GM12878 (cell line): ENCODE measurements at regions not wholly inside any gene's neighbourhood (a gene's known extent, or its start where the extent isn't known, plus 50 kb on each side); places are given as distances from the start of the nearest gene placed in this dataset.

Experiments used
- ATAC-seq: fragments of 200-7000 bp; cut with Tn5 transposase; 3 replicates; pipeline ENCODE4 v1.9.1; 2020; ENCODE audit warnings: mild to moderate bottlenecking, moderate library complexity
- BruUV-seq: library from RNA; stranded (reverse); fragments of 400-500 nt; replicated peaks from 2 replicates; lab custom pipeline; 2021; lab: Mats Ljungman, UMichigan
- CTCF ChIA-PET: fragments of 300-600 bp; sonication (Branson Sonifier 250); formaldehyde crosslinking; extraction: SDS; loops from one replicate; lab custom pipeline; 2021; ENCODE audit warnings: inconsistent platforms; lab: Yijun Ruan, JAX
- POLR2A ChIA-PET: fragments of 350-600 bp; formaldehyde crosslinking; extraction: SDS; loops from one replicate; lab custom pipeline; 2021; ENCODE audit warnings: inconsistent platforms; lab: Charles Lee
- RAD21 ChIA-PET: fragments of 300-600 bp; sonication (Branson Sonifier 250); formaldehyde crosslinking; loops from one replicate; lab custom pipeline; 2023; ENCODE audit warnings: antibody characterized with exemption; ENCODE audit not compliant: unreplicated experiment; lab: Charles Lee
- SMC1A ChIA-PET: fragments of 300-600 bp; sonication (Branson Sonifier 250); formaldehyde crosslinking; loops from one replicate; lab custom pipeline; 2023; ENCODE audit not compliant: unreplicated experiment, uncharacterized antibody; lab: Charles Lee
- DNase-seq: peaks from one replicate; pipeline ENCODE4 v3.0.0-alpha.2; 2011; ENCODE audit warnings: low read depth, low spot score
- FAIRE-seq: peaks from 3 replicates; lab custom pipeline; 2011; peaks lifted over from hg19 to GRCh38; lab: Jason Lieb, UNC
- H2AFZ ChIP-seq: 2 replicates; pipeline ENCODE4 v1.6.0; 2011; ENCODE audit warnings: low read depth, low read length, control low read depth; ENCODE audit not compliant: control insufficient read depth
- H3K27ac ChIP-seq: 2 replicates; pipeline ENCODE4 v1.5.1; 2011; ENCODE audit warnings: control low read depth; ENCODE audit not compliant: control insufficient read depth, insufficient read depth
- H3K27me3 ChIP-seq, 2 experiments: replicated peaks in 1 of 2; 2 replicates each; pipeline versions ENCODE4 v1.6.0 to v1.6.1; 2011; ENCODE audit warnings: low read length in 1 of 2; ENCODE audit not compliant: control insufficient read depth in 2 of 2, insufficient read depth in 2 of 2
- H3K36me3 ChIP-seq, 2 experiments: 2 replicates each; pipeline ENCODE4 v1.5.1; 2011; ENCODE audit warnings: low read length in 1 of 2; ENCODE audit not compliant: control insufficient read depth in 2 of 2, insufficient read depth in 2 of 2
- H3K4me1 ChIP-seq: 2 replicates; pipeline ENCODE4 v1.6.1; 2011; ENCODE audit warnings: mild to moderate bottlenecking, low read length, moderate library complexity, mixed read lengths; ENCODE audit not compliant: control insufficient read depth, insufficient read depth
- H3K4me2 ChIP-seq: 2 replicates; pipeline ENCODE4 v1.6.0; 2011; ENCODE audit warnings: control low read depth; ENCODE audit not compliant: control insufficient read depth, insufficient read depth
- H3K4me3 ChIP-seq: fragments of 200-600 bp; sonication (generic); 2 replicates; pipeline ENCODE4 v1.5.1; 2016
- H3K79me2 ChIP-seq: 2 replicates; pipeline ENCODE4 v1.6.0; 2011; ENCODE audit warnings: low read length; ENCODE audit not compliant: control insufficient read depth, insufficient read depth
- H3K9ac ChIP-seq: 2 replicates; pipeline ENCODE4 v1.8.0; 2011; ENCODE audit warnings: low read length, control low read depth, mixed read lengths; ENCODE audit not compliant: control insufficient read depth, insufficient read depth
- H3K9me3 ChIP-seq: replicated peaks from 3 replicates; pipeline ENCODE4 v1.5.1; 2011; ENCODE audit warnings: mild to moderate bottlenecking, low read length; ENCODE audit not compliant: control insufficient read depth, insufficient read depth
- H4K20me1 ChIP-seq: 2 replicates; pipeline ENCODE4 v1.6.0; 2011; ENCODE audit not compliant: control insufficient read depth, insufficient read depth
- BACH1 ChIP-seq: fragments of 450-650 bp; IDR thresholded peaks from 2 replicates; pipeline ENCODE4 v1.6.1; 2017; ENCODE audit warnings: mild to moderate bottlenecking, borderline replicate concordance
- FOXM1 ChIP-seq: IDR thresholded peaks from 2 replicates; pipeline ENCODE4 v1.6.1; 2012; ENCODE audit warnings: low read depth, mild to moderate bottlenecking, inconsistent platforms, low read length, moderate library complexity
- MYB ChIP-seq: fragments of 150-350 bp; IDR thresholded peaks from 2 replicates; pipeline ENCODE4 v1.6.1; 2014; ENCODE audit warnings: mild to moderate bottlenecking, low read depth, low read length, borderline replicate concordance
- NBN ChIP-seq: fragments of 450-650 bp; IDR thresholded peaks from 2 replicates; pipeline ENCODE4 v1.6.1; 2016
- POLR2A ChIP-seq: IDR thresholded peaks from 2 replicates; pipeline ENCODE4 v1.6.1; 2011; ENCODE audit warnings: low read depth, mild to moderate bottlenecking, low read length
- RAD21 ChIP-seq: IDR thresholded peaks from 2 replicates; pipeline ENCODE4 v1.6.1; 2011; ENCODE audit warnings: mild to moderate bottlenecking, low read depth, low read length, moderate library complexity; ENCODE audit not compliant: insufficient read depth
- SREBF1 ChIP-seq: IDR thresholded peaks from 2 replicates; pipeline ENCODE4 v1.6.1; 2012; ENCODE audit warnings: mild to moderate bottlenecking, low read length
- TCF3 ChIP-seq: IDR thresholded peaks from 2 replicates; pipeline ENCODE4 v1.6.1; 2012; ENCODE audit warnings: low read depth, mild to moderate bottlenecking, low read length, borderline replicate concordance; ENCODE audit not compliant: insufficient read depth
- YY1 ChIP-seq: IDR thresholded peaks from 2 replicates; pipeline ENCODE4 v1.6.1; 2011; ENCODE audit warnings: low read depth, mild to moderate bottlenecking, low read length
- ZSCAN29 ChIP-seq: fragments of 450-650 bp; IDR thresholded peaks from 2 replicates; pipeline ENCODE4 v1.6.1; 2017; ENCODE audit warnings: mild to moderate bottlenecking, moderate library complexity
- WGBS: methylation state at CpG from one replicate; pipeline ENCODE4 v1.1.6; 2016; ENCODE audit warnings: low lambda C conversion rate; ENCODE audit not compliant: insufficient replicate concordance, insufficient coverage; ENCODE audit errors: missing lambda C conversion rate; 5-methylcytosine and 5-hydroxymethylcytosine counted together
- in situ Hi-C: fragments of 300-500 bp; cut with MboI; formaldehyde crosslinking; loops from 9 replicates; pipeline ENCODE4 v1.14.3; 2018; ENCODE audit warnings: mixed read lengths
- intact Hi-C: fragments of 100-400 bp; cut with micrococcal nuclease; formaldehyde crosslinking; loops from one replicate; pipeline ENCODE4 v1.14.2; 2022; ENCODE audit not compliant: unreplicated experiment
- TF ChIP-seq, protein P1 (sequence below): fragments of 450-650 bp; IDR thresholded peaks from 2 replicates; pipeline ENCODE4 v1.6.1; 2017; ENCODE audit warnings: mild to moderate bottlenecking, moderate library complexity
- TF ChIP-seq, protein P2 (sequence below): IDR thresholded peaks from 2 replicates; pipeline ENCODE4 v1.6.1; 2012; ENCODE audit warnings: mild to moderate bottlenecking, low read depth, low read length
- TF ChIP-seq, protein P3 (sequence below): fragments of 150-350 bp; IDR thresholded peaks from 2 replicates; pipeline ENCODE4 v1.6.1; 2016; ENCODE audit warnings: low read depth, low read length
- TF ChIP-seq, protein P4 (sequence below): fragments of 450-650 bp; IDR thresholded peaks from 2 replicates; pipeline ENCODE4 v1.6.1; 2014; ENCODE audit warnings: mild to moderate bottlenecking

DNA sequence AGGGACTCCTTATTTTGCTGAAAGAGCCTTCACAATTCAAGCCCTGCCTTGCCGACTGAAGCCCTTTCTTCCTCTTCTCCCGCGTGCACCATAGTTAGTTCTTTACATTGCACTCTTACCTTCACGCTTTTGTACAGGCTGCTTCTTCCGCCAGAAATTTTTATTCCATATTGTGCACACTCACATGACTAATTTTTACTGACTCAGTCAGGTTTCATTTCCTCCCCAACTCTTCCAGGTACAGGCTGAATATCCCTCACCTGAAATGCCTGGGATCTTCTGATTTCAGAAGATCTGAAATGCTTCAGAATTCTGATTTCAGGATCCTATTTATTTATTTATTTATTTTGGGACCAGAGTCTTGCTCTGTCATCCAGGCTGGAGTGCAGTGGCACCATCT lies 172.8 kb downstream of the ZNF281 start:
- ChIA-PET SMC1A (interaction anchor here (2.9 kb wide), 1 partner anchor 11 kb away, joined by 10 read pairs; no protein-coding TSS in a partner anchor), CTCF (interaction anchor here (1.3 kb wide), 1 partner anchor 44 kb away, joined by 3 read pairs; no protein-coding TSS in a partner anchor), POLR2A (no interaction called here), RAD21 (no interaction called here)
- no peak overlapping the region for H3K27ac ChIP-seq
- no peaks in the 10 kb centered on the region for H4K20me1 ChIP-seq
- 66% methylated on average over 5 of the region's 5 CpGs for WGBS
- H3K9me3 ChIP-seq: no peaks in the 10 kb centered on the region
- no peaks in the 10 kb centered on the region for H3K36me3 ChIP-seq
- no peak overlapping the region for H3K9ac ChIP-seq
- FAIRE-seq (no peak), ATAC-seq (no peak), DNase-seq (no peak)
- H3K4me1 ChIP-seq: no peaks in the 10 kb centered on the region
- H3K4me3 ChIP-seq: no peak overlapping the region
- no TSS peak for BruUV-seq
- no peaks in the 10 kb centered on the region for H3K79me2 ChIP-seq
- no peak overlapping the region for H3K4me2 ChIP-seq
- no peak overlapping the region for H2AFZ ChIP-seq
- peaks cover 0 to under 1% of the 10 kb centered on the region in 2 experiments; a peak in 3 of 4 replicates for H3K27me3 ChIP-seq
- in situ Hi-C loops (no loop called here), intact Hi-C loops (no loop called here)
- TF ChIP-seq, protein P1, sequence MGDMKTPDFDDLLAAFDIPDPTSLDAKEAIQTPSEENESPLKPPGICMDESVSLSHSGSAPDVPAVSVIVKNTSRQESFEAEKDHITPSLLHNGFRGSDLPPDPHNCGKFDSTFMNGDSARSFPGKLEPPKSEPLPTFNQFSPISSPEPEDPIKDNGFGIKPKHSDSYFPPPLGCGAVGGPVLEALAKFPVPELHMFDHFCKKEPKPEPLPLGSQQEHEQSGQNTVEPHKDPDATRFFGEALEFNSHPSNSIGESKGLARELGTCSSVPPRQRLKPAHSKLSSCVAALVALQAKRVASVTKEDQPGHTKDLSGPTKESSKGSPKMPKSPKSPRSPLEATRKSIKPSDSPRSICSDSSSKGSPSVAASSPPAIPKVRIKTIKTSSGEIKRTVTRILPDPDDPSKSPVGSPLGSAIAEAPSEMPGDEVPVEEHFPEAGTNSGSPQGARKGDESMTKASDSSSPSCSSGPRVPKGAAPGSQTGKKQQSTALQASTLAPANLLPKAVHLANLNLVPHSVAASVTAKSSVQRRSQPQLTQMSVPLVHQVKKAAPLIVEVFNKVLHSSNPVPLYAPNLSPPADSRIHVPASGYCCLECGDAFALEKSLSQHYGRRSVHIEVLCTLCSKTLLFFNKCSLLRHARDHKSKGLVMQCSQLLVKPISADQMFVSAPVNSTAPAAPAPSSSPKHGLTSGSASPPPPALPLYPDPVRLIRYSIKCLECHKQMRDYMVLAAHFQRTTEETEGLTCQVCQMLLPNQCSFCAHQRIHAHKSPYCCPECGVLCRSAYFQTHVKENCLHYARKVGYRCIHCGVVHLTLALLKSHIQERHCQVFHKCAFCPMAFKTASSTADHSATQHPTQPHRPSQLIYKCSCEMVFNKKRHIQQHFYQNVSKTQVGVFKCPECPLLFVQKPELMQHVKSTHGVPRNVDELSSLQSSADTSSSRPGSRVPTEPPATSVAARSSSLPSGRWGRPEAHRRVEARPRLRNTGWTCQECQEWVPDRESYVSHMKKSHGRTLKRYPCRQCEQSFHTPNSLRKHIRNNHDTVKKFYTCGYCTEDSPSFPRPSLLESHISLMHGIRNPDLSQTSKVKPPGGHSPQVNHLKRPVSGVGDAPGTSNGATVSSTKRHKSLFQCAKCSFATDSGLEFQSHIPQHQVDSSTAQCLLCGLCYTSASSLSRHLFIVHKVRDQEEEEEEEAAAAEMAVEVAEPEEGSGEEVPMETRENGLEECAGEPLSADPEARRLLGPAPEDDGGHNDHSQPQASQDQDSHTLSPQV: no peak
- TF ChIP-seq POLR2A: no peak
- no peak for TF ChIP-seq MYB
- TF ChIP-seq, protein P2, sequence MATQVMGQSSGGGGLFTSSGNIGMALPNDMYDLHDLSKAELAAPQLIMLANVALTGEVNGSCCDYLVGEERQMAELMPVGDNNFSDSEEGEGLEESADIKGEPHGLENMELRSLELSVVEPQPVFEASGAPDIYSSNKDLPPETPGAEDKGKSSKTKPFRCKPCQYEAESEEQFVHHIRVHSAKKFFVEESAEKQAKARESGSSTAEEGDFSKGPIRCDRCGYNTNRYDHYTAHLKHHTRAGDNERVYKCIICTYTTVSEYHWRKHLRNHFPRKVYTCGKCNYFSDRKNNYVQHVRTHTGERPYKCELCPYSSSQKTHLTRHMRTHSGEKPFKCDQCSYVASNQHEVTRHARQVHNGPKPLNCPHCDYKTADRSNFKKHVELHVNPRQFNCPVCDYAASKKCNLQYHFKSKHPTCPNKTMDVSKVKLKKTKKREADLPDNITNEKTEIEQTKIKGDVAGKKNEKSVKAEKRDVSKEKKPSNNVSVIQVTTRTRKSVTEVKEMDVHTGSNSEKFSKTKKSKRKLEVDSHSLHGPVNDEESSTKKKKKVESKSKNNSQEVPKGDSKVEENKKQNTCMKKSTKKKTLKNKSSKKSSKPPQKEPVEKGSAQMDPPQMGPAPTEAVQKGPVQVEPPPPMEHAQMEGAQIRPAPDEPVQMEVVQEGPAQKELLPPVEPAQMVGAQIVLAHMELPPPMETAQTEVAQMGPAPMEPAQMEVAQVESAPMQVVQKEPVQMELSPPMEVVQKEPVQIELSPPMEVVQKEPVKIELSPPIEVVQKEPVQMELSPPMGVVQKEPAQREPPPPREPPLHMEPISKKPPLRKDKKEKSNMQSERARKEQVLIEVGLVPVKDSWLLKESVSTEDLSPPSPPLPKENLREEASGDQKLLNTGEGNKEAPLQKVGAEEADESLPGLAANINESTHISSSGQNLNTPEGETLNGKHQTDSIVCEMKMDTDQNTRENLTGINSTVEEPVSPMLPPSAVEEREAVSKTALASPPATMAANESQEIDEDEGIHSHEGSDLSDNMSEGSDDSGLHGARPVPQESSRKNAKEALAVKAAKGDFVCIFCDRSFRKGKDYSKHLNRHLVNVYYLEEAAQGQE: no peak
- TF ChIP-seq, protein P3, sequence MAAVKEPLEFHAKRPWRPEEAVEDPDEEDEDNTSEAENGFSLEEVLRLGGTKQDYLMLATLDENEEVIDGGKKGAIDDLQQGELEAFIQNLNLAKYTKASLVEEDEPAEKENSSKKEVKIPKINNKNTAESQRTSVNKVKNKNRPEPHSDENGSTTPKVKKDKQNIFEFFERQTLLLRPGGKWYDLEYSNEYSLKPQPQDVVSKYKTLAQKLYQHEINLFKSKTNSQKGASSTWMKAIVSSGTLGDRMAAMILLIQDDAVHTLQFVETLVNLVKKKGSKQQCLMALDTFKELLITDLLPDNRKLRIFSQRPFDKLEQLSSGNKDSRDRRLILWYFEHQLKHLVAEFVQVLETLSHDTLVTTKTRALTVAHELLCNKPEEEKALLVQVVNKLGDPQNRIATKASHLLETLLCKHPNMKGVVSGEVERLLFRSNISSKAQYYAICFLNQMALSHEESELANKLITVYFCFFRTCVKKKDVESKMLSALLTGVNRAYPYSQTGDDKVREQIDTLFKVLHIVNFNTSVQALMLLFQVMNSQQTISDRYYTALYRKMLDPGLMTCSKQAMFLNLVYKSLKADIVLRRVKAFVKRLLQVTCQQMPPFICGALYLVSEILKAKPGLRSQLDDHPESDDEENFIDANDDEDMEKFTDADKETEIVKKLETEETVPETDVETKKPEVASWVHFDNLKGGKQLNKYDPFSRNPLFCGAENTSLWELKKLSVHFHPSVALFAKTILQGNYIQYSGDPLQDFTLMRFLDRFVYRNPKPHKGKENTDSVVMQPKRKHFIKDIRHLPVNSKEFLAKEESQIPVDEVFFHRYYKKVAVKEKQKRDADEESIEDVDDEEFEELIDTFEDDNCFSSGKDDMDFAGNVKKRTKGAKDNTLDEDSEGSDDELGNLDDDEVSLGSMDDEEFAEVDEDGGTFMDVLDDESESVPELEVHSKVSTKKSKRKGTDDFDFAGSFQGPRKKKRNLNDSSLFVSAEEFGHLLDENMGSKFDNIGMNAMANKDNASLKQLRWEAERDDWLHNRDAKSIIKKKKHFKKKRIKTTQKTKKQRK: no peak
- TF ChIP-seq, protein P4, sequence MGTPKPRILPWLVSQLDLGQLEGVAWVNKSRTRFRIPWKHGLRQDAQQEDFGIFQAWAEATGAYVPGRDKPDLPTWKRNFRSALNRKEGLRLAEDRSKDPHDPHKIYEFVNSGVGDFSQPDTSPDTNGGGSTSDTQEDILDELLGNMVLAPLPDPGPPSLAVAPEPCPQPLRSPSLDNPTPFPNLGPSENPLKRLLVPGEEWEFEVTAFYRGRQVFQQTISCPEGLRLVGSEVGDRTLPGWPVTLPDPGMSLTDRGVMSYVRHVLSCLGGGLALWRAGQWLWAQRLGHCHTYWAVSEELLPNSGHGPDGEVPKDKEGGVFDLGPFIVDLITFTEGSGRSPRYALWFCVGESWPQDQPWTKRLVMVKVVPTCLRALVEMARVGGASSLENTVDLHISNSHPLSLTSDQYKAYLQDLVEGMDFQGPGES: no peak
- TF ChIP-seq TCF3: no peak
- no peak for TF ChIP-seq RAD21
- TF ChIP-seq YY1: no peak
- TF ChIP-seq FOXM1: no peak
- TF ChIP-seq SREBF1: no peak
- no peak for TF ChIP-seq ZSCAN29
- TF ChIP-seq NBN: no peak
- TF ChIP-seq BACH1: no peak
